SK-N-SH treated with all-trans-retinoic acid at 6 μM for 48 hours (cell line): ENCODE measurements at regions not wholly inside any gene's neighbourhood (a gene's known extent, or its start where the extent isn't known, plus 50 kb on each side); places are given as distances from the start of the nearest gene placed in this dataset.

Experiments
- ESRRG ChIP-seq: fragments of 250-450 bp; sonication (Bioruptor Pico); IDR thresholded peaks from 2 replicates; pipeline ENCODE4 v1.6.1; 2021; ENCODE audit warnings: mild to moderate bottlenecking
- ZNF565 ChIP-seq: fragments of 450-650 bp; formaldehyde crosslinking; conservative IDR thresholded peaks from 2 replicates; pipeline ENCODE4 v1.5.0; 2020; ENCODE audit warnings: low read depth, mild to moderate bottlenecking, moderate library complexity
- ZNF8 ChIP-seq: fragments of 450-650 bp; formaldehyde crosslinking; IDR thresholded peaks from 2 replicates; pipeline ENCODE4 v1.5.0; 2020; ENCODE audit warnings: mild to moderate bottlenecking, moderate library complexity
- TF ChIP-seq, protein P1 (sequence below): fragments of 250-450 bp; sonication (Bioruptor Pico); IDR thresholded peaks from 2 replicates; pipeline ENCODE4 v1.8.0; 2020; ENCODE audit warnings: mild to moderate bottlenecking, moderate library complexity, borderline replicate concordance

GRCh38 chr18:41538751-41539150 lies 416.3 kb upstream of the PIK3C3 start:
- TF ChIP-seq, protein P1, sequence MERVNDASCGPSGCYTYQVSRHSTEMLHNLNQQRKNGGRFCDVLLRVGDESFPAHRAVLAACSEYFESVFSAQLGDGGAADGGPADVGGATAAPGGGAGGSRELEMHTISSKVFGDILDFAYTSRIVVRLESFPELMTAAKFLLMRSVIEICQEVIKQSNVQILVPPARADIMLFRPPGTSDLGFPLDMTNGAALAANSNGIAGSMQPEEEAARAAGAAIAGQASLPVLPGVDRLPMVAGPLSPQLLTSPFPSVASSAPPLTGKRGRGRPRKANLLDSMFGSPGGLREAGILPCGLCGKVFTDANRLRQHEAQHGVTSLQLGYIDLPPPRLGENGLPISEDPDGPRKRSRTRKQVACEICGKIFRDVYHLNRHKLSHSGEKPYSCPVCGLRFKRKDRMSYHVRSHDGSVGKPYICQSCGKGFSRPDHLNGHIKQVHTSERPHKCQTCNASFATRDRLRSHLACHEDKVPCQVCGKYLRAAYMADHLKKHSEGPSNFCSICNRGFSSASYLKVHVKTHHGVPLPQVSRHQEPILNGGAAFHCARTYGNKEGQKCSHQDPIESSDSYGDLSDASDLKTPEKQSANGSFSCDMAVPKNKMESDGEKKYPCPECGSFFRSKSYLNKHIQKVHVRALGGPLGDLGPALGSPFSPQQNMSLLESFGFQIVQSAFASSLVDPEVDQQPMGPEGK, result no peak
- no peak for TF ChIP-seq ZNF8 (CRISPR knock-in tag)
- no peak for TF ChIP-seq ZNF565 (CRISPR knock-in tag)
- TF ChIP-seq ESRRG (CRISPR knock-in tag), result no peak
